ENCODE measurements at regions not wholly inside any gene's neighbourhood (a gene's known extent, or its start where the extent isn't known, plus 50 kb on each side); places are given as distances from the start of the nearest gene placed in this dataset.

DNA sequence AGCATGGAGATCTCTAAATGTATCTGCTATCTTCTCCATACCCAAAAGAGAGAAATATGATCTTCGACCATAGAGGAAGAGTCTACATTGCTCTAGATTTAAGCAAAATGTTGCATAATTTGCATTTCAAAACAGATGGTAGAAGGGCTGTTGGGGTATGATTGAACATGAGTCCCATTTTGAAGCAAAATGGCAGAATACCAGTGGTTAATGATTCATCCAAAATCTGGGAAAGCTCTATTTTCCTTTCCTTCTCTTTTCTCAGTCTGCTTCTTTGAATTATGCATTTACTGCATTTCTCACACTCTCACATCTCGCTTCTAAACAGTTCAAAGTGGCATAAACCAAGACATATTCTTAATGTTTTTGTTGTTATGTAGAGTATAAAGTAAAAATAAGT is 178.5 kb downstream of the MACC1 start:
- Histone ChIP-seq H3K36me3 (ENCODE audit: insufficient read depth, low read length, poor library complexity, severe bottlenecking) (no peaks in the 10 kb centered on the region), H3K4me1 (ENCODE audit: insufficient read depth, low read length, poor library complexity, severe bottlenecking) (no peaks in the 10 kb centered on the region), H3K9me3 (ENCODE audit: low read depth, low read length, poor library complexity, severe bottlenecking) (no peaks in the 10 kb centered on the region), H3K27ac (ENCODE audit: low read depth, low read length, poor library complexity, severe bottlenecking) (no peak overlapping the region), H3K27me3 (replicated peaks; ENCODE audit: insufficient read depth, low read depth, low read length, poor library complexity) (peaks cover 21% of the 10 kb centered on the region), H3K4me3 (ENCODE audit: low read depth, low read length, poor library complexity, severe bottlenecking) (no peak overlapping the region)
- TF ChIP-seq EZH2 (IDR thresholded peaks at IDR 0.05; ENCODE audit: borderline replicate concordance, low read depth, low read length, poor library complexity, severe bottlenecking), result no peak
- TF ChIP-seq, protein P1, sequence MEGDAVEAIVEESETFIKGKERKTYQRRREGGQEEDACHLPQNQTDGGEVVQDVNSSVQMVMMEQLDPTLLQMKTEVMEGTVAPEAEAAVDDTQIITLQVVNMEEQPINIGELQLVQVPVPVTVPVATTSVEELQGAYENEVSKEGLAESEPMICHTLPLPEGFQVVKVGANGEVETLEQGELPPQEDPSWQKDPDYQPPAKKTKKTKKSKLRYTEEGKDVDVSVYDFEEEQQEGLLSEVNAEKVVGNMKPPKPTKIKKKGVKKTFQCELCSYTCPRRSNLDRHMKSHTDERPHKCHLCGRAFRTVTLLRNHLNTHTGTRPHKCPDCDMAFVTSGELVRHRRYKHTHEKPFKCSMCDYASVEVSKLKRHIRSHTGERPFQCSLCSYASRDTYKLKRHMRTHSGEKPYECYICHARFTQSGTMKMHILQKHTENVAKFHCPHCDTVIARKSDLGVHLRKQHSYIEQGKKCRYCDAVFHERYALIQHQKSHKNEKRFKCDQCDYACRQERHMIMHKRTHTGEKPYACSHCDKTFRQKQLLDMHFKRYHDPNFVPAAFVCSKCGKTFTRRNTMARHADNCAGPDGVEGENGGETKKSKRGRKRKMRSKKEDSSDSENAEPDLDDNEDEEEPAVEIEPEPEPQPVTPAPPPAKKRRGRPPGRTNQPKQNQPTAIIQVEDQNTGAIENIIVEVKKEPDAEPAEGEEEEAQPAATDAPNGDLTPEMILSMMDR (conservative IDR thresholded peaks at IDR 0.05; ENCODE audit: low read depth, low read length), result no peak
- intact Hi-C loops (cut with micrococcal nuclease; ENCODE audit: unreplicated experiment), result no loop called here
- BruUV-seq (replicated peaks), result no TSS peak
- DNase-seq (ENCODE audit: low spot score), result no peak
- CTCF ChIA-PET, result no interaction called here
- POLR2A ChIA-PET (ENCODE audit: low non-redundant PET), result no interaction called here

DNA sequence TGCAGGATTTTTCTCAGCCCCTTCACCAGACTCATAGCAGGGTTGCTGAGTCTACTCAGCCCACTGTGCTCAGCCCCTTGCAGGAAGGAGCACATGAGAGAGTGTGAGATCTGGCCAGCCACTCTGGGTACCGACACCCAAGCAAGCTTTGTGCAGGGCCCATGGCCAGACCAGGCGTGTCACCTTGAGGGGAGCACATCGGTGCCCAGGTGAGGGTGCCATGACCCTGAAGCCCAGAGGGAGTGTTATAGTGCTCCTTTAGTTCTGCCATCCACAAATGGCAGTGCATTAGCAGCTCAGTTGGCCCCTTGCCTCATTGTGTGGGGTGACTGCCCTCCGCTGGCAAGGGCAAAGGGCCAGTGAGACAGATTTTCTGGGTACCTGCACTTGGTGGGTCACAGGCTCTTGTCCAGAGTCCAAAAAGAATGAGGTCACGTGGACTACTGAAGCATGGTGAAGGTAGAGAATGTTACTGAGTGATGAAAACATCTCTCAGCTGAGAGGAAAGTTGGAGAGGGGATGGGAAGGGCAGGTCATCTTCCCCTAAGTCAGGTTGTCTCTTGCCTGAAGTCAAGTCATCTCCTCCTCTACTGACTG is 181.8 kb downstream of the MACC1 start:
- no TSS peak for BruUV-seq (replicated peaks)
- DNase-seq (ENCODE audit: low spot score), result no peak
- H3K27me3 ChIP-seq (replicated peaks; ENCODE audit: insufficient read depth, low read depth, low read length, poor library complexity), result peaks cover 10% of the 10 kb centered on the region
- H3K4me1 ChIP-seq (ENCODE audit: insufficient read depth, low read length, poor library complexity, severe bottlenecking), result no peaks in the 10 kb centered on the region
- no peaks in the 10 kb centered on the region for H3K36me3 ChIP-seq (ENCODE audit: insufficient read depth, low read length, poor library complexity, severe bottlenecking)
- ChIA-PET CTCF (interaction anchor here (0.7 kb wide), 1 partner anchor 13 kb away, joined by 4 read pairs; no protein-coding TSS in a partner anchor), POLR2A (ENCODE audit: low non-redundant PET) (no interaction called here)
- no peak for TF ChIP-seq EZH2 (IDR thresholded peaks at IDR 0.05; ENCODE audit: borderline replicate concordance, low read depth, low read length, poor library complexity, severe bottlenecking)
- TF ChIP-seq, protein P1 (conservative IDR thresholded peaks at IDR 0.05; ENCODE audit: low read depth, low read length), result no peak
- H3K27ac ChIP-seq (ENCODE audit: low read depth, low read length, poor library complexity, severe bottlenecking), result no peak overlapping the region
- no peaks in the 10 kb centered on the region for H3K9me3 ChIP-seq (ENCODE audit: low read depth, low read length, poor library complexity, severe bottlenecking)
- no peak overlapping the region for H3K4me3 ChIP-seq (ENCODE audit: low read depth, low read length, poor library complexity, severe bottlenecking)
- intact Hi-C loops (cut with micrococcal nuclease; ENCODE audit: unreplicated experiment), result no loop called here

DNA sequence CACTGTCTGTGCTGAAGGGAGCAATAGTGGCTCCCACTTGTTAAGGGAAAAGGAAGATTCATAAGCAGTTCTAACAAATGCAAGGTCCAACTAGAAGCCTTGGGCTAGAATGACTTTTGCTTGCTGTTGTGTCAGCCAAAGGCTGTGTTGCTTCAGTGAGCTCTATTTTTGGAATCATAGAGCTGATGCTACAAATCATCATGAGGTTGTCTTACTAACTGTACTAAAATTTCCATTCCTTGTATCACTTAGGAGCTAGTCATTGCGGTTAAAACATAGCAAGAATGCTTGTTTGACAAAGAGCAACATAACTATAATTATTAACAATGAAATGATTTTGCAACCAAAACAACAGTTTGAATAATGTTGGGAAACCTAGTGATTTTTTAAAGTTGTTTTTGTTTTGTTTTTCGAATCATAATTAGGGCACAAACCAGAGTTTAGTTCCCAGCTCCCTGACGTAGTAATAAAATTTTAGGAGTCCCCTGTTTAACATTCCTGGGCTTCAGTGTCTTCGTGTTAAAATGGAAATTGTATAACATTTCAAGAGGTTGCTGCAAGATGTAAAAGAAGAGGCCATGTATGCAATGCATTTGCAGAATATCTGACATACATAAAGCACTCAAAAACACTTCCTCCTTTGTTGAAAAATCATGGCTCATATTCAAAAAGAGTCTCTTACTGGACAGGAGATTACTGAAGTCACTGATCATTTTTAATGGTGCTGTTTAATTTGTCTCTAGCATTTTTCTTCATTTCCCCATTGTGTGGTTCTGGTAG is 183.4 kb downstream of the MACC1 start:
- Histone ChIP-seq H3K9me3 (ENCODE audit: low read depth, low read length, poor library complexity, severe bottlenecking) (no peaks in the 10 kb centered on the region), H3K4me1 (ENCODE audit: insufficient read depth, low read length, poor library complexity, severe bottlenecking) (no peaks in the 10 kb centered on the region), H3K27me3 (replicated peaks; ENCODE audit: insufficient read depth, low read depth, low read length, poor library complexity) (peaks cover 19% of the 10 kb centered on the region), H3K4me3 (ENCODE audit: low read depth, low read length, poor library complexity, severe bottlenecking) (no peak overlapping the region), H3K36me3 (ENCODE audit: insufficient read depth, low read length, poor library complexity, severe bottlenecking) (no peaks in the 10 kb centered on the region), H3K27ac (ENCODE audit: low read depth, low read length, poor library complexity, severe bottlenecking) (no peak overlapping the region)
- BruUV-seq (replicated peaks), result no TSS peak
- intact Hi-C loops (cut with micrococcal nuclease; ENCODE audit: unreplicated experiment), result no loop called here
- DNase-seq (ENCODE audit: low spot score), result no peak
- CTCF ChIA-PET, result no interaction called here
- POLR2A ChIA-PET (ENCODE audit: low non-redundant PET), result no interaction called here
- TF ChIP-seq, protein P1 (conservative IDR thresholded peaks at IDR 0.05; ENCODE audit: low read depth, low read length), result no peak
